GM21619 (cell line): ENCODE measurements at regions not wholly inside any gene's neighbourhood (a gene's known extent, or its start where the extent isn't known, plus 50 kb on each side); places are given as distances from the start of the nearest gene placed in this dataset.
"Not testable (repeated sequence)": the region's sequence is repeated elsewhere in the genome, so short reads cannot be mapped to it uniquely, and the experiment has no call there.

Source experiments
- ATAC-seq: cut with Tn5 transposase; IDR thresholded peaks from one replicate; pipeline ENCODE4 v1.9.1; 2021; ENCODE audit not compliant: unreplicated experiment

DNA sequence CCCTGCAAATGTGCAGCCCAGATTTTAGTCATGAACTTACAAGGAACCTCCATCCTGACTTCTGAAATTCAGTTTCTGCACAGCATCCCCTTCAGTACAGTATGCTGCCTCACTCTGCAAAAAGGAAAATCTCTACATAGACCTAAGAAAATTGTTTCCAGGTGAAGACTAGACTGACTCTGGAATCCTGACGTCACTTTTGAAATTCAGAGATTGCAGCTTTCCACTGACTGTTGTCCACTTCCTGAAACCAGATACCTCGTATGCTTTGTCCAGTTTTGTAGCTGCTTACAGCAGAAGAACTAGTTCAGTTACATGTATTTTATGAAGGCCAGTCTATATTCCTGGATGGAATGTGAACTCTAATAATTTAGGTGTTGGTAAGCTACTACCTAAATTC, 629.3 kb upstream of the ST8SIA4 start:
- ATAC-seq: no peak

GRCh38 chr5:101531026-101531425, 627.9 kb upstream of the ST8SIA4 start:
- ATAC-seq: no peak

GRCh38 chr5:101529094-101529493, 626.0 kb upstream of the ST8SIA4 start:
- not testable (repeated sequence) for ATAC-seq

- ATAC-seq: no peak
These were observed 617.3 kb upstream of the ST8SIA4 start for GRCh38 chr5:101520417-101520816.

DNA sequence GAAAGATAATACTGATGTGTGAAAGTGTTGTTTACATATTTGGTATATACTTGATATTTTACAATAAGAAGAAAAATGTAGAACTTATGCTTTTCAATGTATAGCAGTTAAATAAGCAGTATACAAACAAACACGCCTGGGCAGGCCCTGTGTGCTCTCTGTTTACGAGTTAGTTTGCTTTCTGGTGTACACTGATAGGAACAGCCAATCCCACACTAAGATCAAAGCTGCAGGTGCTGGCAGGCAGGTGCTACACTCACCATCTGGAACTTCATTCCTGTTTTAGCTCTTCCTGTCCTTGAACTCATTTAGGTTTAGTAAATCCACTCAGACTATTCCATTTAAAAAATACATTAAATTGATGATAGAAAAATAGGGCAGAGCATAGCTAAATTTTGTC, 614.7 kb upstream of the ST8SIA4 start:
- no peak for ATAC-seq

DNA sequence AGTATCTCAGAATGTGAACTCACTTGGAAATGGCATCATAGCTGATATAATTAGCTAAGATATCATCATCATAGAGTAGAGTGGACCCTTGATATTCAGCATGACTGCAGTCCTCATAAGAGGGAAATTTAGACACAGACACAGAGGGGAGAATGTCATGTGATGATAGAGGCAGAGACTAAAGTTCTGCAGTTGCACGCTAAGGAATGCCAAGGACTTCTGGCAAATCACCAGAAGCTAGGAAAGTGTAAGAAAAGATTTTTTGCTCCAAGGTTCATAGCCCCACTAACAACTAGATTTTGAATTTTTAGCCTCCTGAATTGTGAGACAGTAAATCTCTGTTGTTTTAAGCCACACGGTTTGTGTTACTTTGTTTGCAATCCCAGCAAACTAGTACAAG, 612.6 kb upstream of the ST8SIA4 start:
- no peak for ATAC-seq

GRCh38 chr5:101505891-101506570, 602.9 kb upstream of the ST8SIA4 start:
- no peak for ATAC-seq

DNA sequence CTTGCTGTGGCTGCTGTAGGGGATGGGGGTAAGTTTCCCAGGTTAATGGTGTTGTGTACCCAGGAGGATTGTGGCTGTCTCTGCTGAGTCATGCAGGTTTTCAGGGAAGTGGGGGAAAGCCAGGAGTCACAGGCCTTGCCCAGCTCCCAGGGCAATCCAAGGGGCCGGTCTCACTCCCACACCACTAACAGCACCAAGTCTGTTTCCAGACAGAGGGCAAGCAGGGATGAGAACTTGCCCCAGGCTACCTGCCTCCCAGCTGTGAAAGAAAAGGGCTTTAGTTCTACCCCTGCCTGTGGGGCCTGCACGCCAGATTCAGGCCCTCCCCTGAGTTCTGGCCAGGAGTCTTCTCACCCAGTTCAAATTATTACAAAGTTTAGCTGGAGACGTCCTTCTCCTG, 579.8 kb upstream of the ST8SIA4 start:
- ATAC-seq: no peak

DNA sequence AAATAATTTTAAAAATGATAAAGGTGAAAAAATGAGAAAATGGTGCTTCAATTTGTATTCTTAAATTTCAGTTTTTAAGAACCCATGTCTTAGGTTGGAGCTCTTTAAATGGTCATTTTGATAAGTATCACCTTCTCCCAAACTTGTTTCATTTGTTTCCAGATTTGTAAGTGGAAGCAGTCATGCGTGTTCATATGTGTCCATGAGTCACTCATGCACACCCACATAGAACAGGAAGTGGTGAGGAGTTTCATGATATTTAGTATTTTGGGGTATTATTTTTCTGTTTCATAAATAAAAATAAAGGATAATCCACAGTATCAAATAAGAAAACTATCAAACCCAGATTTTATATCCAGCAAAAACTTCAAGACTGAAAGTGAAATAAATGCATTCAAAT, 570.4 kb upstream of the ST8SIA4 start:
- no peak for ATAC-seq

DNA sequence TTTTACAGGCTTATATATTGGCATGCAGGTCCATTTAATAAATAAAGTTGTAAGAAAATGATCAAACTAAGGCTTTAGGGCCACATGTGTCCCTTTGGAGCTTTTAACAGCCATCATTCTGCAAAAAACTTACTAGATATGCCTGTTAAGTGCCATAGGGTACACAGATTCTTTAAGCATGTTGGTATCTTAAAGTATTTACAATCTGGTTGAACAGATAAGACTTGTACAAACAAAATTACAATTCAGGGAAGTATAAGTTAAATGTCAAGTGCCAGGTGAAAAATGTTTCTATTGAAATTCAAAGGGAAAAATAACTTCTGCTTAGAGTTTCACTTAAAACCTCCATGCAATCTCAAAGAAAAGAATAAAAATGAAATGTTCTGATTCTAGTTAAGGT, 558.4 kb upstream of the ST8SIA4 start:
- ATAC-seq: no peak

- no peak for ATAC-seq
These were observed 555.5 kb upstream of the ST8SIA4 start for GRCh38 chr5:101458587-101458986.

GRCh38 chr5:101455851-101456250, 552.8 kb upstream of the ST8SIA4 start:
- ATAC-seq: no peak

- no peak for ATAC-seq
These were observed 552.0 kb upstream of the ST8SIA4 start for GRCh38 chr5:101455048-101455447.

- not testable (repeated sequence) for ATAC-seq
These were observed 539.2 kb upstream of the ST8SIA4 start for GRCh38 chr5:101442281-101442680.

DNA sequence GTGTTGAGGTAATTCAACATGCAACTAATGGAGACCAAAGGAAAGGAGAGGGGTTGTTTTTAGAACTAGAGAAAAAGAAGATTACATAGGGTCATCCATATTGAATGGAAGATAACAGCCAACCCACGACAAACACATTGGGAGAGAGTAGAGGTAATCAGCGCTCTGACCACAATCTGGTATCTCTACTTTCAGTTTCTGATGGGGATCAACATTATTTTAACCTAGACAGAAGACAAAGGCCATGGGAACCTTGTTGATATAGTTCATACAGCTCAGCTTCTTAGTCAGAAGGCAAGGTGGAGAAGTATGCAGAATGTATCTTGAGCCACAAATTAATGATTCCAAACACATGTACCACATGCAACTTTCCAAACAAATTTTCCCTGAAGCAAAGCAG, 537.1 kb upstream of the ST8SIA4 start:
- ATAC-seq: no peak

DNA sequence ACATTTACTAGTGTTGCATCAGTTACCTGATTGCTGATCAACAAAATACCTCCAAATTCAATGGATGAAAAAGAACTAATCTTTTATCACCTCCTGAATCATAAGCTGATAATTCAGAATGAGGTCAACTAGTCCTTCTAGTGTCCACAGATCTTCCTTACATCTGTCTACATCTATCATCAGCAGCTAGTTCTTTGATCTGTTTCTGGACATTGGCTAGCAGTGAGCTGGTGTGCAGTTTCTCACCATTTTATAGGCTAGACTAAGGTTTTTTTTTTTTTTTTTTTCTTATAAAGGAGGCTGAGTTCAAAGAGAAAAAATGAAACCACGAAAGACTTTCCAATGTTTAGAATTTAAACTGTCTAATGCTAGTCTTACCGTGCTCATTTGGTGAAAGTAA, 534.3 kb upstream of the ST8SIA4 start:
- ATAC-seq: no peak

DNA sequence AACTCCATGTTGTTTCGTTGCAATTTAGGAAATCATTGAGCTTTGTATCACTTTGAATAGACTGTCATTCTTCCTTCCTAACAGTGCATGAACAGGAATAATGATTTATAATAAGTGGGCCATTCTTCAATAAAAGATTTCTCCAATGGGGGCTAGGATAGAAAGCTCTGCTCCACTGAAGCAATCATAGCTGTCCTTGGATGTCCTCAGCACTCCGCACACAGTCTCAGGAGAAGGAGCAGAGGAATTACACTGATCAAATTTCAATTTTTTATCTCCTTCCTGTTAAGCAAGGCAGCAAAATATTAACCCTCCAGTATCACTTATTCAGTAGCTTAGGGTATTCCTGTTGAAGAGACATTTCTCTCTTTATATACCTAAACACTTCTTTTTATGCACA, 532.7 kb upstream of the ST8SIA4 start:
- ATAC-seq: no peak

GRCh38 chr5:101431201-101431600, 528.1 kb upstream of the ST8SIA4 start:
- ATAC-seq: no peak

DNA sequence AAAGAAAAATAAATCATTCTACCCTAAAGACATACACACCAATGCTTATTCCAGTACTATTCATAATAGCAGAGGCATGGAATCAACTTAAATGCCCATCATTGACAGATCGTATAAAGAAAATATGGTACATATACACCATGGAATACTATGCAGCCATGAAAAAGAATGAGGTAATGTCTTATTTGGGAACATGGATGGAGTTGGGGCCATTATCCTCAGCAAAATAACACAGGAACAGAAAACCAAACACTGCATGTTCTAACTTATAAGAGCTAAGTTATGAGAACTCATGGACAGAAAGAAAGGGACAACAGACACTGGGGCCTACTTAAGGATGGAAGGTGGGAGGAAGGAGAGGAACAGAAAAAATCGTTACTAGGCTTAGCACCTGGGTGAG, 527.5 kb upstream of the ST8SIA4 start:
- ATAC-seq: no peak

DNA sequence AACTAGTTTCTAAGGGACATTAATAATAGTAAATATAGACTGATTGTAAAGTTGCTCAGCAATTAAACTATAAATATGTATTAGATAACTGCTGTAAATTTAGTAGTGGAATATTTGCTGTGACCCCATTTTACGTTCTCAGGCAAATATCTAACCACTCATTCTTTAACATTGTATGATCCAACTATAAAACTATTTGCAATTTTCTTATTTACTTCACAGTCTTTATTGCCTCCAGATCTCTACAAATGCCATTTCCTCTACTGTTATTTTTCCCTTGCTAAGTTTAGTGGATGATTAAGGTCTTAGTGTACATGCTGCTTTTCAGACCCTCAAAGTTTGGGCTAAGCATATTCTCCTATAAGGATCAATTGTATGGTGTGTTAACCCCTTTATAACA, 526.2 kb upstream of the ST8SIA4 start:
- no peak for ATAC-seq

DNA sequence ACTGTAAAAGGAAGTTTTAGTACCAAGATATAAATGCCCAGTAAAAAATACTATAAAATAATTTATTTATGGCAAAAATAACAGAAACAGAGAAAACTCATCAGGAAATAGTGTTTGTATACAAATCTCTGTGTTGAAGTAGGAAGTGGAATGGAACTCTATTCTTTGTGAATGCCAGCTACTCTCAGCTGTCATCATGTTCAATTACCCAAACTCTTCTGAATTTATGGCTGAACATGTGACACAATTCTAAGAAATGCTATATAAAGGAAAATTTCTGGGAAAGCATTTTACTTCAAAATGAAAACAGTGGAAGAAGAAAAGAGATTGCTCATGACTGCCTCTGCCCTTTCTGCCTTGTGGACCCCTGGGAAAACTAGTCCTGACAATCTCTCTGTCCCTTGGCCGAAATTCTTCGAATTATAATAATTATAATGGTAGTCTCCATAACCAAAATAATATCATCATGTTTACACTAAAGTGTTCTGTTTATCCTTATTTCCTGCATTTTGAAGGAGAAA, 522.3 kb upstream of the ST8SIA4 start:
- no peak for ATAC-seq

- no peak for ATAC-seq
These were observed 521.6 kb upstream of the ST8SIA4 start for GRCh38 chr5:101424530-101425175.

- no peak for ATAC-seq
These were observed 515.6 kb upstream of the ST8SIA4 start for GRCh38 chr5:101418713-101419118.
